HG02571 (cell line): ENCODE measurements at regions not wholly inside any gene's neighbourhood (a gene's known extent, or its start where the extent isn't known, plus 50 kb on each side); places are given as distances from the start of the nearest gene placed in this dataset.

Experiments used
- ATAC-seq: cut with Tn5 transposase; IDR thresholded peaks from one replicate; pipeline ENCODE4 v1.9.1; 2021; ENCODE audit warnings: mild to moderate bottlenecking, moderate library complexity; ENCODE audit not compliant: unreplicated experiment

GRCh38 chr4:107255596-107255995 is 219.5 kb upstream of the DKK2 start:
- ATAC-seq: no peak

GRCh38 chr4:107255114-107255513 is 219.0 kb upstream of the DKK2 start:
- ATAC-seq: no peak

DNA sequence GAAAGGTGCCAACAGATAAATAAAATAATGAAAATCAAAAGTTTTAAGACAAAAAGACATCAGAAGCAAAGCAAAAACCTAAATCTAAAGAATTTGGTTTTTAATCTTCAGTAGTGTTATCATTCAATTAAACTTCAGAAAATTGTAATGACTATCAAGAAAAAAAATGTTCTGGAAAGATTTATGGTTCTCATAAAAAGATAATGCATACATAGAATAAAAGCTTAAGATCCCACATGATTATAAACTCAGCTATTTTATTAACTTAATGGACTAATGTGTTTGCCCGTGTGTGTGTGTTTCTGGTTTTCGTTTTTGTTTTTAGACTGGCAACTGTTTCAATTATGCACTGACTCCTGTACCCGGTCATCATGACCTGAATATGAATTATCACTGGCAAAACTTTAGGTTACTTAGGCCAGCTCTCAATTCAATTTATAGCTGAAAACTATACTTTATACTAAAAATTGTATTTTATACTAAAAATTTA is 217.5 kb upstream of the DKK2 start:
- no peak for ATAC-seq

GRCh38 chr4:107253090-107253489 is 217.0 kb upstream of the DKK2 start:
- no peak for ATAC-seq

DNA sequence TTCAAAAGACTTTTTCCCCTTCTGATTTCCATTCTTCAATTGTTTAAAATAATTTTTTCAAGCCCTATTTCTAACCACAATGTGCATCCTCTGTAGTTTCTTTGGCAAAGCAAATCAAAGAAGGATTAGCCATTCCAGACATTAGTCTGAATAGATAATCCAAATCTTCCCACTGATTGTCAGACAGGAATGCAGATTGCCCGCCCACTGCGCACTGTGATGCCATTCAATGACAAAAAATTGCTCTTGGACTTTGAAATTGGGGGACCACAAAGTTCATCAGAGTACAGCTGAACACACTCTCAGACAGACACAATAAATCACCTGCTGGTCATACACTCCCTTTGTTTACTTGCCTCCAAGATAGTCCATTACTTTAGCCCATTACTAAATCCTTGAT is 216.5 kb upstream of the DKK2 start:
- ATAC-seq: no peak

- no peak for ATAC-seq
These were observed 212.5 kb upstream of the DKK2 start for GRCh38 chr4:107248571-107248970.

- ATAC-seq: no peak
These were observed 211.6 kb upstream of the DKK2 start for GRCh38 chr4:107247738-107248137.

DNA sequence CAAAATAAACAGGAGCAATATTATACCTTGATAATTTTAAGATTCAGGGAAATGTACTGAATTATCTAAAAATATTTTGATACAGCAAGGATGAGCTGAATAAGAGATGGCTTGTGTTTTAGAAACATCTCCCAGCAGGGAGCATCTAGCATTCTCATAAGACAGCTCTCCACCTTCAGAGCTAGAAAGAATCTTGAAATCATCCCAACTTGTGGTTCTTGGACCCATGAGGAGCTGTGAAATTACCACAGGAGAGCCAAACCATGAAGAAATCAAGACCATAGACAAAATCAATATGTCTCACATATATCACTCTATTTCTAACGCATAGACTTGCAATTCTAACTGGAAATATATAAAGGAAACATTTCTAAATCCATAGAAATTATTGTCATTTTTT is 210.6 kb upstream of the DKK2 start:
- no peak for ATAC-seq

GRCh38 chr4:107243141-107243781 is 207.1 kb upstream of the DKK2 start:
- ATAC-seq: no peak

DNA sequence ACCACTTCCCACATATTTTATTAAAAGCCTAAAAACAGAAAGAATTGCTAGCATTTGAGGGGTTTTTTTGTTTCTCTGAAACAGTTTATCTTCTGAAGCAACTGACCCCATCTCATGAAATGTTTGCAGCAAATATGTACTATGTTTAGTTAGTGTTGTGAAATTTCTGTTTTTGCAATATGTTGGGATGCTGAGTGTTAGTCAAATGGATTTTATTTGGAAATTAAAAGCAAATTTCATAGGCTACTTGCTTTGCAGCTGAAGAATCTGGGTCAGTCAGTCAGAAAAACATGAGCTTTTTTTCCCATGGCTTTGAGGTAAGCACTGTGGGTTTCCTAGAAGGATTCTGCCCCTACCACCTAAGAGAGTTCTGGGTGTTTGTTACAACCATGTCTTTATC is 184.9 kb upstream of the DKK2 start:
- ATAC-seq: no peak

DNA sequence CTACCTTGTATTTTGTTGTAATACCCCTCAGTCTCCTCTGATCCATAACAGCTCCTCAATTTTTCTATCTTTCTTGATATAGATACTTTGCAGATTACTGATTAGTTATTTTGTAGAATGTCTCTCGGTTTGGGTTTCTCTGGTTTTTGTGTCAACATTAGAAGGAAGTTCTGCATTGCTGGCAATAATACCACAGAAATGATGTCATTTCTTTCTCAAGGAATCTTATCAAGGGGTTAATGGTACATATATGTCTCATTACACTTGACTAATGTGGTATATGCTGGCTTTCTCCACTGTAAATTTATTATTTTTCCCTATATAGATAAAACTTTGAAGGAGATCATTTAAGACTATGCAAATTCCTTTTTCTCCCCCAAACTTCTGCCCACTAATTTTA is 183.6 kb upstream of the DKK2 start:
- ATAC-seq: no peak

GRCh38 chr4:107216379-107216778 is 180.3 kb upstream of the DKK2 start:
- no peak for ATAC-seq

GRCh38 chr4:107215222-107215621 is 179.1 kb upstream of the DKK2 start:
- no peak for ATAC-seq

GRCh38 chr4:107213880-107214279 is 177.8 kb upstream of the DKK2 start:
- no peak for ATAC-seq

- no peak for ATAC-seq
These were observed 177.3 kb upstream of the DKK2 start for GRCh38 chr4:107213410-107213809.

DNA sequence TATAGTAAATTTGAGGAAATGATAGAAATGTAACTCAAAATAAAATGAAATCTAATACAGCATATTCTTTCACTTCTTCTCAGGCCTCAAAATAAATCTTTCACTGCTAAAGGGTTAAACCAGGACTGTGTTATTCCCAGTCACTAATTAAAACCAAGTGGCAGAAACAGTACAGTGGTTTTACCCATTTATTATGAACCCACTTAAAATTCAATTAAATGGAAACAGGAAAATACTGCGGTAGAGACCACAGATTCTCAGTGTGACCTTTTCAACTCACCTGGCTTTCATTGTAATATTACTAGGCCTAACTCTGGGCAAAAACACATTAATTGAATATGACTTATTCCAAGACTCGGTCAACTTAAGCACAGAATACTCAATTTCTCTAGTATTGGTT is 176.5 kb upstream of the DKK2 start:
- no peak for ATAC-seq

GRCh38 chr4:107210450-107211239 is 174.5 kb upstream of the DKK2 start:
- ATAC-seq: no peak

- ATAC-seq: no peak
These were observed 167.6 kb upstream of the DKK2 start for GRCh38 chr4:107203733-107204132.

GRCh38 chr4:107202744-107203143 is 166.6 kb upstream of the DKK2 start:
- no peak for ATAC-seq

GRCh38 chr4:107197121-107197520 is 161.0 kb upstream of the DKK2 start:
- ATAC-seq: no peak

DNA sequence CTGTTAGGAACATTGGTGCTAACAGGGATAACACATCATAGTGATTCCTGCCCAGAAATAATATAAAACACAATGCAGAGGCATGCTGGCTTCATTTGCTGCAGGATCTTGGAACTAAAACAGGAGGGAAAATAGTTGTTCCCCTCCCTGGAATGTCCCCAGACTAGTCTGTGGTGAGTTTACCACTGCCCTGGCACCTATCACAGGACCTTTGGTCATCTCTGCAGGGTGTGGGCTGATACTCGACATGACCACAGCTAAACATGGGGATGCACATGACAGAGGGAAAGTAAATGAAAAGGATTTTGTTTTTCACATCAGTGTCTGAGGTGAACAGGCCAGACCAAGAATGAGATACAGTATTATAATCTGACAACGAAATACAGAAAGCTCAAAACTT is 160.2 kb upstream of the DKK2 start:
- no peak for ATAC-seq

- ATAC-seq: no peak
These were observed 157.9 kb upstream of the DKK2 start for GRCh38 chr4:107194005-107194404.
